GM12892 (cell line): ENCODE measurements at regions not wholly inside any gene's neighbourhood (a gene's known extent, or its start where the extent isn't known, plus 50 kb on each side); places are given as distances from the start of the nearest gene placed in this dataset.

Experiments used
- POLR2A ChIP-seq: IDR thresholded peaks from 2 replicates; pipeline ENCODE4 v1.6.1; 2011; ENCODE audit warnings: low read depth, low read length, control low read depth
- POLR2AphosphoS5 ChIP-seq: IDR thresholded peaks from 2 replicates; pipeline ENCODE4 v1.6.1; 2011; ENCODE audit warnings: low read depth, low read length, control low read depth
- TAF1 ChIP-seq: IDR thresholded peaks from 2 replicates; pipeline ENCODE4 v1.6.1; 2011; ENCODE audit warnings: low read depth, mild to moderate bottlenecking, control low read depth, low read length, borderline replicate concordance

- TF ChIP-seq TAF1, result no peak
- no peak for TF ChIP-seq POLR2AphosphoS5
- TF ChIP-seq POLR2A, result no peak
These were observed 399.2 kb downstream of the SPRY2 start for GRCh38 chr13:79941752-79942151.
